ENCODE measurements at regions not wholly inside any gene's neighbourhood (a gene's known extent, or its start where the extent isn't known, plus 50 kb on each side); places are given as distances from the start of the nearest gene placed in this dataset.

- Histone ChIP-seq H3K4me3 (ENCODE audit: extremely low read depth in 1 of 4, insufficient read depth in 2 of 4, low read depth in 3 of 4, low read length in 4 of 4) (no peak overlapping the region), H4K91ac (replicated peaks; ENCODE audit: insufficient read length, low read length) (no peak overlapping the region), H3K18ac (ENCODE audit: extremely low read depth, low read length) (no peak overlapping the region), H2BK12ac (ENCODE audit: low read depth, low read length) (no peak overlapping the region), H2BK5ac (ENCODE audit: low read depth, low read length) (no peak overlapping the region), H4K5ac (ENCODE audit: insufficient read length, low read depth, low read length) (no peak overlapping the region), H3K4me2 (ENCODE audit: insufficient read depth in 1 of 2, low read depth in 2 of 2, low read length in 2 of 2) (no peak overlapping the region), H3K23me2 (ENCODE audit: low read depth, low read length) (no peaks in the 10 kb centered on the region; the same call in 1 of the 2 replicates), H3K4me1 (replicated peaks in 1 of 4; ENCODE audit: control insufficient read depth in 3 of 4, insufficient read depth in 4 of 4, low read length in 3 of 4) (peaks cover 0 to 3% (median 0%) of the 10 kb centered on the region in 4 experiments; a peak in 2 of 7 replicates), H3K36me3 (ENCODE audit: control insufficient read depth in 2 of 4, insufficient read depth in 4 of 4, low read length in 3 of 4) (no peaks in the 10 kb centered on the region), H3K14ac (ENCODE audit: insufficient read length) (no peak overlapping the region), H3K56ac (replicated peaks; ENCODE audit: insufficient read length, low read depth, low read length) (no peak overlapping the region), H4K8ac (ENCODE audit: extremely low read depth, insufficient read depth, low read length) (no peak overlapping the region), H2AFZ (ENCODE audit: low read length) (no peak overlapping the region), H3K27me3 (replicated peaks in 1 of 4; ENCODE audit: control insufficient read depth in 3 of 4, extremely low read depth in 1 of 4, insufficient read depth in 3 of 4, low read length in 3 of 4) (no peaks in the 10 kb centered on the region), H3K23ac (ENCODE audit: insufficient read length) (no peak overlapping the region), H3K9ac (replicated peaks in 1 of 4; ENCODE audit: extremely low read depth in 1 of 4, low read depth in 3 of 4, low read length in 3 of 4) (no peak overlapping the region), H3K79me2 (ENCODE audit: control insufficient read depth in 1 of 2, insufficient read depth in 2 of 2, low read length in 2 of 2) (no peaks in the 10 kb centered on the region), H3K4ac (replicated peaks; ENCODE audit: insufficient read length, low read depth, low read length) (no peak overlapping the region), H4K20me1 (replicated peaks in 1 of 2; ENCODE audit: control insufficient read depth in 1 of 2, insufficient read depth in 2 of 2, low read length in 2 of 2) (no peaks in the 10 kb centered on the region), H3K79me1 (ENCODE audit: low read depth, low read length) (no peaks in the 10 kb centered on the region), H2BK15ac (ENCODE audit: low read length) (no peak overlapping the region), H2AK5ac (ENCODE audit: low read depth, low read length) (no peak overlapping the region), H3K9me3 (ENCODE audit: insufficient read depth in 2 of 2, low read depth in 1 of 2, low read length in 1 of 2) (no peaks in the 10 kb centered on the region), H2BK20ac (ENCODE audit: low read length) (no peak overlapping the region), H2BK120ac (replicated peaks; ENCODE audit: low read depth, low read length) (no peak overlapping the region), H3K27ac (ENCODE audit: low read depth, low read length) (no peak overlapping the region)
- FAIRE-seq (no peak), DNase-seq (ENCODE audit: low read depth in 1 of 2, low spot score in 2 of 2) (no peak)
- POLR2A ChIA-PET (ENCODE audit: partially characterized antibody) = no interaction called here
- TF ChIP-seq CREB1 (IDR thresholded peaks at IDR 0.05) (no peak), SP4 (IDR thresholded peaks at IDR 0.05; ENCODE audit: low read length) (no peak), POLR2AphosphoS5 (IDR thresholded peaks at IDR 0.05; ENCODE audit: low read depth, low read length) (no peak), EZH2 (IDR thresholded peaks at IDR 0.05; ENCODE audit: low read depth, low read length, severe bottlenecking) (no peak), BRCA1 (IDR thresholded peaks at IDR 0.05; ENCODE audit: low read depth, low read length) (no peak), EP300 (IDR thresholded peaks at IDR 0.05; ENCODE audit: borderline replicate concordance in 1 of 2, low read depth in 2 of 2, low read length in 2 of 2) (no peak), SUZ12 (IDR thresholded peaks at IDR 0.05; ENCODE audit: low read length) (no peak), YY1 (IDR thresholded peaks at IDR 0.05; ENCODE audit: low read depth, low read length) (no peak), TEAD4 (IDR thresholded peaks at IDR 0.05; ENCODE audit: low read depth, low read length) (no peak), NRF1 (IDR thresholded peaks at IDR 0.05; ENCODE audit: low read depth, low read length) (no peak), FOSL1 (IDR thresholded peaks at IDR 0.05; ENCODE audit: insufficient read depth, low read depth, low read length) (no peak)
- TF ChIP-seq, protein P1, sequence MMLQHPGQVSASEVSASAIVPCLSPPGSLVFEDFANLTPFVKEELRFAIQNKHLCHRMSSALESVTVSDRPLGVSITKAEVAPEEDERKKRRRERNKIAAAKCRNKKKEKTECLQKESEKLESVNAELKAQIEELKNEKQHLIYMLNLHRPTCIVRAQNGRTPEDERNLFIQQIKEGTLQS (IDR thresholded peaks at IDR 0.05; ENCODE audit: insufficient read depth, low read depth, low read length) = no peak
- 91% methylated on average over 6 of the region's 6 CpGs; no CpG with 5 or more reads in 1 of the 2 experiments for WGBS, 2 experiments (ENCODE audit: extremely low coverage in 1 of 2, insufficient coverage in 1 of 2, insufficient read length in 1 of 2, insufficient replicate concordance in 2 of 2, low coverage in 1 of 2, low lambda C conversion rate in 2 of 2, missing lambda C conversion rate in 1 of 2)
- CTCF ChIA-PET (ENCODE audit: partially characterized antibody) = interaction anchor here (1.0 kb wide), 1 partner anchor 9 kb away, joined by 3 read pairs; no protein-coding TSS in a partner anchor
These were observed 55.0 kb upstream of the FNDC3A start for GRCh38 chr13:48920730-48921129.
